ENCODE measurements at regions not wholly inside any gene's neighbourhood (a gene's known extent, or its start where the extent isn't known, plus 50 kb on each side); places are given as distances from the start of the nearest gene placed in this dataset.

DNA sequence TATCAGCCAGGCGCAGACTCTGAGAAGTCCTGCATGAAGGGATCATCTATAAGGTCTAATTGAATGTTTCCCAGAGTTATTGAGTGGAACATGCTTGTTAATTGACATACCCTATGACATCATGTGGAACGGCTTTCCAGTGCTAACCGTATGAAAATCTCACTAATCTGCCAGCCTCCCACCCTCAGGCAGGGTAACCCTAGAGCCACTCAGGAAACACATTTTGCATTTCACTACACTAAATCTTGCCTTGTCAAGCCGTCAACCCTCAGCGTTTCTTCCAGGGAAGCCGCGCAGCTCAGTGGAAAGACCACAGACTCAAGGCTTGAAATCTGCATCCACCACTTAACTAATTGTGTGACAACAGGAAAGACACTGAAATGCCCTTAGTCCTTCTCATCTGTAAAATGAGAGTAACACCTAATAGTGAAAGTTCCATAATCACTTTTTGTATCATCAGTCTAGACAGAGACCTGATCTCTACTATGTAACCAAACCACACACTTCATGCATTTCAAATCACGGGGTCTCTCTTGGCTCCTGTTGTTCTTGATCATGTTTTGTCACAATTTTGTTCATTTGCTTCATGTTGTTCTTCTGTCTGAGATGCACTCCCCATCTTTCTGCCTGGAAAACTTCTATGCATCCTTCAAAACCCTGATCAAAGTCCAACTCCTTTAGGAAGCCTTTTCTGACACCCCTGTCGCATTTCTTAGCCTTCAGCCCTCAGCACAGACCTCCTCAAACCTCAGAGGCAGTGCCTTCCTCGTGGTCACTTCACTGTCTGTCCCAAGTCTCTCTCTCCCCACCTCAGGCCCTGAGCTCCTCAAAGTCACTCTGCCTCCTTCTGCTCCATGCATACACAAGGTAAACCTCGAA lies 246.5 kb downstream of the TOMM20 start:
- TF ChIP-seq, protein P1, sequence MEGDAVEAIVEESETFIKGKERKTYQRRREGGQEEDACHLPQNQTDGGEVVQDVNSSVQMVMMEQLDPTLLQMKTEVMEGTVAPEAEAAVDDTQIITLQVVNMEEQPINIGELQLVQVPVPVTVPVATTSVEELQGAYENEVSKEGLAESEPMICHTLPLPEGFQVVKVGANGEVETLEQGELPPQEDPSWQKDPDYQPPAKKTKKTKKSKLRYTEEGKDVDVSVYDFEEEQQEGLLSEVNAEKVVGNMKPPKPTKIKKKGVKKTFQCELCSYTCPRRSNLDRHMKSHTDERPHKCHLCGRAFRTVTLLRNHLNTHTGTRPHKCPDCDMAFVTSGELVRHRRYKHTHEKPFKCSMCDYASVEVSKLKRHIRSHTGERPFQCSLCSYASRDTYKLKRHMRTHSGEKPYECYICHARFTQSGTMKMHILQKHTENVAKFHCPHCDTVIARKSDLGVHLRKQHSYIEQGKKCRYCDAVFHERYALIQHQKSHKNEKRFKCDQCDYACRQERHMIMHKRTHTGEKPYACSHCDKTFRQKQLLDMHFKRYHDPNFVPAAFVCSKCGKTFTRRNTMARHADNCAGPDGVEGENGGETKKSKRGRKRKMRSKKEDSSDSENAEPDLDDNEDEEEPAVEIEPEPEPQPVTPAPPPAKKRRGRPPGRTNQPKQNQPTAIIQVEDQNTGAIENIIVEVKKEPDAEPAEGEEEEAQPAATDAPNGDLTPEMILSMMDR (IDR thresholded peaks at IDR 0.05; ENCODE audit: unreplicated experiment): no peak
- ChIA-PET CTCF (interaction anchor here (0.5 kb wide), 1 partner anchor 21 kb away, joined by 3 read pairs; no protein-coding TSS in a partner anchor), POLR2A (interaction anchor here (0.6 to 1.2 kb wide), 2 partner anchors 8 to 262 kb away, joined by 3 read pairs; no protein-coding TSS in a partner anchor)
- Mint-ChIP-seq H3K27me3 (ENCODE audit: insufficient read depth, unreplicated experiment) (no peaks in the 10 kb centered on the region), H3K4me3 (ENCODE audit: unreplicated experiment) (no peak overlapping the region), H3K9me3 (ENCODE audit: unreplicated experiment) (no peaks in the 10 kb centered on the region), H3K4me1 (ENCODE audit: insufficient read depth, unreplicated experiment) (peaks cover 11% of the 10 kb centered on the region), H3K27ac (ENCODE audit: low read depth, unreplicated experiment) (no peak overlapping the region), H3K36me3 (ENCODE audit: insufficient read depth, unreplicated experiment) (no peaks in the 10 kb centered on the region)
- DNase-seq (ENCODE audit: unreplicated experiment): no peak
- intact Hi-C loops (cut with micrococcal nuclease): no loop called here
- BruUV-seq (replicated peaks): no TSS peak

DNA sequence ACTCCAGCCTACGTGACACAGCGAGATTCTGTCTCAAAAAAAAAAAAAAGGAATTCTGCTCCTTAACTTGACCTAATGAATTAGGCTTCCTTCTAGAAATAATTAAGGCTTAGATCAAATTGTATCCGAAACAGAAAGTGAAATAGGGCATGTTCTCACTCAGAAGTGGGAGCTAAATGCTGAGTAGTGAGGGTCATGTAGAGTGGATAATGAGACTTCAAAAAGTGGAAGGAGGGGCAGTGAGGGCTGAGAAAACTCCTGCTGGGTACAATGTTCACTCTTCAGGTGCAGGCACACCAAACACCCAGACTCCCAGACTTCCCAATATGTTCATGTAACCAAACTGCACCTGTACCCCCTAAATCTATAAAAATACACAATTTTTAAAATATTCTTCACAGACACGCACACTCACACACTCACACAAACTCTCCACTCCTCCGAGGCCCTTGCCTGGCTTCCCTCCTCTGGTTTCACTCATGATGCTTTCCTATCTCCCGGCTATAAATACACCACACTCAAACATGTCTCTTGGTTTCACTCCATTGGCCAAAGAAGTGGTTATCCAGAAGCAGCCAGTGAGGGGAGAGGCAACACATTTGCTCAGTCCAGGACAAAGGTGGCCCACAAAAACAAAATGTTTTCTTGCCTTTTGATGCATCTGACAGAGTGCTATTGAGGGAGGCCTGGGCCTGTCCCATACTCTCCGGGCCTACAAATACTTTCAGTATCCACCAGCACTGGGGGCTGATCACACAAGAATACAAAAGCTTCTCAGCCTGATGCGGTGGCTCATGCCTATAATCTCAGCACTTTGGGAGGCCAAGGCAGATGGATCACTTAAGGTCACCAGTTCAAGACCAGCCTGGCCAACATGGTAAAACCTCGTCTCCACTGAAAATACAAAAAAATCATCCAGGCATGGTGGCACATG lies 249.2 kb downstream of the TOMM20 start:
- Mint-ChIP-seq H3K9me3 (ENCODE audit: unreplicated experiment) (no peaks in the 10 kb centered on the region), H3K36me3 (ENCODE audit: insufficient read depth, unreplicated experiment) (no peaks in the 10 kb centered on the region), H3K4me3 (ENCODE audit: unreplicated experiment) (no peak overlapping the region), H3K27me3 (ENCODE audit: insufficient read depth, unreplicated experiment) (no peaks in the 10 kb centered on the region), H3K27ac (ENCODE audit: low read depth, unreplicated experiment) (no peak overlapping the region), H3K4me1 (ENCODE audit: insufficient read depth, unreplicated experiment) (no peaks in the 10 kb centered on the region)
- DNase-seq (ENCODE audit: unreplicated experiment): no peak
- BruUV-seq (replicated peaks): no TSS peak
- ChIA-PET POLR2A (interaction anchor here (0.6 to 0.9 kb wide), 2 partner anchors 11 to 149 kb away, joined by 3 to 4 read pairs; no protein-coding TSS in a partner anchor), CTCF (interaction anchor here (0.6 to 0.7 kb wide), 2 partner anchors 26 to 178 kb away, joined by 3 to 4 read pairs; no protein-coding TSS in a partner anchor)
- intact Hi-C loops (cut with micrococcal nuclease): no loop called here
- TF ChIP-seq, protein P1 (IDR thresholded peaks at IDR 0.05; ENCODE audit: unreplicated experiment): no peak

DNA sequence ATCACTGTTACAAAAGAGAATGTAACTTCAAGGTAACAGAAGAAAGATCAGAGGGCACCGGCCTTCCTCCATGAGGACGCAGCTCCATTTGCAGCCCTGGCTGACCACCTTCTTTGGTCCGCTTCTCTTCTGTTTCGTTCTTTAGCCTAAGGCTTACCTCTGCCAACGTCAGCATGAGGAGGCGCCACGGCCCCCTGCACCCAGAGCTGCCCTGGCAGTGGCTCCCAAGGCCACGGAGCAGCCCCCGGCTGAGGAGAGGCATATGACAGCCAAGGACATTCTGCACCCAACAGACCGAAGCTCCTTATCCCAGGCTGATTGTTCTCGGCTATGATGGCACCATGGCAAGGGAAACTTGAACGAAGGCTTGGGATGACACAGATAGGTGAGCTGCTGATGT lies 250.3 kb downstream of the TOMM20 start:
- no peak for DNase-seq (ENCODE audit: unreplicated experiment)
- Mint-ChIP-seq H3K36me3 (ENCODE audit: insufficient read depth, unreplicated experiment) (no peaks in the 10 kb centered on the region), H3K27ac (ENCODE audit: low read depth, unreplicated experiment) (no peak overlapping the region), H3K27me3 (ENCODE audit: insufficient read depth, unreplicated experiment) (no peaks in the 10 kb centered on the region), H3K4me1 (ENCODE audit: insufficient read depth, unreplicated experiment) (no peaks in the 10 kb centered on the region), H3K9me3 (ENCODE audit: unreplicated experiment) (no peaks in the 10 kb centered on the region), H3K4me3 (ENCODE audit: unreplicated experiment) (no peak overlapping the region)
- POLR2A ChIA-PET: interaction anchor here (0.5 to 0.9 kb wide), 2 partner anchors 96 to 150 kb away, joined by 3 read pairs; no protein-coding TSS in a partner anchor
- intact Hi-C loops (cut with micrococcal nuclease): no loop called here
- TF ChIP-seq, protein P1 (IDR thresholded peaks at IDR 0.05; ENCODE audit: unreplicated experiment): no peak
- no TSS peak for BruUV-seq (replicated peaks)
- CTCF ChIA-PET: no interaction called here

DNA sequence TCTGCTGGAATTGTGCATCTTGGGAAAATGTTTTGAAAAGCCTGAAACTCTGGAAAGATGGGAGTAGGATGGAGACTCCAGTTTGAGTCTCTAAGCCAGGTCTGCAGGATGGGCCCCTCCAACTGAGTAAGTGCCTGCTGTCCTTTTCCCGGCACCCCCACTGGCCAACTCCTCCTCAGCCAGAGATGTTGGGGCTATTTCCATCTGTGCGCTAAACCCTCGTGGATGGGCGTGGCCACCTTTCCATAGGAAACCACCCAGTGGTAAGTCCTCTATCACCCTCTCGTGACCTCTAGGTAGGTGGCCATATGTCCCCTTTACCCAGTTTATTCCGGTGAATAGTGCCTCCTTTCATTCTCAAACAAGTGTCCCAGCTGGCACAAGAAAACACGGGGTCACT lies 250.9 kb downstream of the TOMM20 start:
- Mint-ChIP-seq H3K36me3 (ENCODE audit: insufficient read depth, unreplicated experiment) (no peaks in the 10 kb centered on the region), H3K9me3 (ENCODE audit: unreplicated experiment) (no peaks in the 10 kb centered on the region), H3K27me3 (ENCODE audit: insufficient read depth, unreplicated experiment) (no peaks in the 10 kb centered on the region), H3K4me1 (ENCODE audit: insufficient read depth, unreplicated experiment) (no peaks in the 10 kb centered on the region), H3K27ac (ENCODE audit: low read depth, unreplicated experiment) (no peak overlapping the region), H3K4me3 (ENCODE audit: unreplicated experiment) (no peak overlapping the region)
- no peak for DNase-seq (ENCODE audit: unreplicated experiment)
- ChIA-PET CTCF (no interaction called here), POLR2A (no interaction called here)
- intact Hi-C loops (cut with micrococcal nuclease): no loop called here
- BruUV-seq (replicated peaks): no TSS peak
- TF ChIP-seq, protein P1 (IDR thresholded peaks at IDR 0.05; ENCODE audit: unreplicated experiment): no peak
